Kidney (tissue), 13 donors: ENCODE measurements at regions not wholly inside any gene's neighbourhood (a gene's known extent, or its start where the extent isn't known, plus 50 kb on each side); places are given as distances from the start of the nearest gene placed in this dataset.

Experiments used
- DNase-seq, 5 donors: peaks; one replicate each; pipeline ENCODE4 v3.0.0-alpha.2; 2013 to 2020
- FAIRE-seq: peaks from 2 replicates; lab custom pipeline; 2012; peaks lifted over from hg19 to GRCh38; lab: Jason Lieb, UNC
- H3K27ac ChIP-seq, 2 donors: one replicate each; pipeline ENCODE4 v1.7.0; 2013; ENCODE audit warnings: low read depth in 2 of 2, low read length in 2 of 2, inconsistent platforms in 1 of 2
- H3K27me3 ChIP-seq: one replicate; pipeline ENCODE4 v1.7.1; 2013; ENCODE audit warnings: low read length, inconsistent platforms; ENCODE audit not compliant: control insufficient read depth, insufficient read depth
- H3K36me3 ChIP-seq, 3 donors: one replicate each; pipeline versions ENCODE4 v1.7.0 to v1.7.1; 2013; ENCODE audit warnings: low read length in 3 of 3, control low read depth in 1 of 3, inconsistent platforms in 1 of 3; ENCODE audit not compliant: insufficient read depth in 3 of 3, control insufficient read depth in 2 of 3
- H3K4me1 ChIP-seq, 3 donors: one replicate each; pipeline versions ENCODE4 v1.7.0 to v1.7.1; 2013; ENCODE audit warnings: low read length in 3 of 3, inconsistent platforms in 1 of 3, low read depth in 1 of 3; ENCODE audit not compliant: control insufficient read depth in 2 of 3, insufficient read depth in 2 of 3
- H3K4me3 ChIP-seq, 3 donors: one replicate each; pipeline versions ENCODE4 v1.7.0 to v1.8.1; 2013; ENCODE audit warnings: low read length in 3 of 3, control low read depth in 1 of 3, inconsistent platforms in 1 of 3
- H3K9ac ChIP-seq, 3 donors: one replicate each; pipeline versions ENCODE4 v1.7.0 to v1.7.1; 2013; ENCODE audit warnings: low read length in 3 of 3, control low read depth in 1 of 3, inconsistent platforms in 1 of 3
- H3K9me3 ChIP-seq, 3 donors: one replicate each; pipeline versions ENCODE4 v1.7.0 to v1.7.1; 2013; ENCODE audit warnings: low read length in 3 of 3, control low read depth in 1 of 3, inconsistent platforms in 1 of 3; ENCODE audit not compliant: control insufficient read depth in 2 of 3, insufficient read depth in 1 of 3
- CTCF ChIP-seq: IDR thresholded peaks from 3 replicates; pipeline ENCODE4 v1.5.1; 2012; ENCODE audit warnings: mild to moderate bottlenecking, moderate library complexity, borderline replicate concordance; ENCODE audit not compliant: insufficient read depth; ENCODE audit errors: extremely low read depth
- intact Hi-C: fragments of 100-400 bp; cut with DNase I; formaldehyde crosslinking; loops from one replicate; pipeline ENCODE4 v1.11.1; 2022
- donor health status: control.
- donor health status: control.
- donor health status: control.
- donor health status: control.
- donor health status: control.
- donor health status: DM: yes; HTN: yes; CAD: no.
- donor health status: Normal renal cell carcinoma (clear cell type).

DNA sequence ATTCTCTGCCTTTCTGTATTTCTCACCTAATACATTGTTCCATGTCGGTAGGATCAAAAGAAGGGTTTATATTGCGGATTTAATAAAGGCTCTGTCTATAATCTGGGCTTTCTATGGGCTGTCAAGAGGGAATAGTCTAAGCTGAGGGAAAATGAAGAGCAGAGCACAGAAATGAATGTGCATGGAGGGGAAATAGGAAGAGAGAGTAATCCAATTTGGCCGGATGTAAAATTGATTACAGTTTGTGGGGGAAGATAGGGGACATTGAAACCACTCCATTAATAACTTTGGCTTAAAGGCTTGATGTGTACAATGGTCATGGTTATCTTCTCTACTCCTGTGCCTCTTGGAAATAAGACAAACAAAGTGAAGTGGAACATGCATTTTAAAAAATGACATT, 334.2 kb upstream of the CDH8 start:
- intact Hi-C loops: no loop called here
- no peak overlapping the region for H3K9ac ChIP-seq
- H3K4me1 ChIP-seq: no peaks in the 10 kb centered on the region
- no peaks in the 10 kb centered on the region for H3K36me3 ChIP-seq
- TF ChIP-seq CTCF: no peak
- DNase-seq (no peak), FAIRE-seq (no peak)
- H3K4me3 ChIP-seq: no peak overlapping the region
- H3K27me3 ChIP-seq: no peaks in the 10 kb centered on the region
- H3K9me3 ChIP-seq: no peaks in the 10 kb centered on the region
- H3K27ac ChIP-seq: no peak overlapping the region

GRCh38 chr16:62363501-62363900, 327.3 kb upstream of the CDH8 start:
- no peak overlapping the region for H3K4me3 ChIP-seq
- no peaks in the 10 kb centered on the region for H3K36me3 ChIP-seq
- no peak overlapping the region for H3K9ac ChIP-seq
- no peak for FAIRE-seq
- H3K4me1 ChIP-seq: no peaks in the 10 kb centered on the region
- intact Hi-C loops: no loop called here
- no peaks in the 10 kb centered on the region for H3K27me3 ChIP-seq
- peak in 2 of 5 donors; percentile 14 to 27 for DNase-seq
- TF ChIP-seq CTCF: no peak
- no peak overlapping the region for H3K27ac ChIP-seq
- H3K9me3 ChIP-seq: no peaks in the 10 kb centered on the region

DNA sequence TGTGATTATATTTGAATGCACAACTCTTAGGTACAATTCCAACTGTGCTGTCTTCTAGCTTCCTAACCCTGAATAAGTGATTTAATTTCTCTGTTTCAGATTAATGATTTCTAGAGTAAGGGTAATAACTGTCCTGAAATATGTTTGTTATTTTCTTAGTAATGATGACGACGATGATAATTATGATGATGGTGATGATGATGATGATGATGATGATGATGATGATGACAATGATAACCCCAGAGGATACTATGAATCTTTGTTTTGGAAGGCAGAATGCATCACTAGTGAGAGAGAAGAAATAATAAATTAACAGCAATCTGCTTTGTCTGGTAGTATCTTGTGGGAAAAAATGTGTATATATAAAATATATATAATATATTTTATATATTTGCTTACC, 317.1 kb upstream of the CDH8 start:
- Histone ChIP-seq H3K27me3 (no peaks in the 10 kb centered on the region), H3K4me3 (no peak overlapping the region), H3K36me3 (no peaks in the 10 kb centered on the region), H3K4me1 (no peaks in the 10 kb centered on the region), H3K27ac (no peak overlapping the region), H3K9me3 (no peaks in the 10 kb centered on the region), H3K9ac (no peak overlapping the region)
- no peak for TF ChIP-seq CTCF
- intact Hi-C loops: no loop called here
- no peak for FAIRE-seq
- DNase-seq: no peak

DNA sequence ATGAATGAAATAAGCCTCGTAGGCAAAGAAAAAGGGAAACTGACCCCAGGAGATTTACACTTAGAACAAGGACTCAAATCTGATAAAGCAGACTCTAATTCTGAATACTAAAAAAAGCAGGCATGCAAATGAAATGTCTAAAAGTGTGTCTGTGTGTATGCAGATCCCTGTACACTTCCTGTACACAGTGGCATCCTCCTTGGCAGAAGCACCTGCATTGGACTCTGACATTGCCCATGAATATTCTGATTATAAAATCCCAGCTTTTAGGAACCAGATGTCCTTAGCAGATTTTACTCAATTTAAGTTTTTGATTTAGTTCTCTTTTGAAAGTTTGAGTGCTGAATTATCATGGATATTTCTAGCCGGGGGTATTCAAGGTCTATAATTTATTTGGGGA, 306.0 kb upstream of the CDH8 start:
- TF ChIP-seq CTCF: no peak
- Histone ChIP-seq H3K9ac (no peak overlapping the region), H3K27me3 (no peaks in the 10 kb centered on the region), H3K27ac (no peak overlapping the region), H3K4me1 (no peaks in the 10 kb centered on the region), H3K36me3 (no peaks in the 10 kb centered on the region), H3K9me3 (no peaks in the 10 kb centered on the region), H3K4me3 (no peak overlapping the region)
- DNase-seq (no peak), FAIRE-seq (no peak)
- intact Hi-C loops: no loop called here
